HS-27A (cell line): ENCODE measurements at regions not wholly inside any gene's neighbourhood (a gene's known extent, or its start where the extent isn't known, plus 50 kb on each side); places are given as distances from the start of the nearest gene placed in this dataset.

Experiments used
- DNase-seq: peaks from one replicate; pipeline ENCODE4 v3.0.0-alpha.2; 2012; ENCODE audit warnings: low read depth, missing footprints

DNA sequence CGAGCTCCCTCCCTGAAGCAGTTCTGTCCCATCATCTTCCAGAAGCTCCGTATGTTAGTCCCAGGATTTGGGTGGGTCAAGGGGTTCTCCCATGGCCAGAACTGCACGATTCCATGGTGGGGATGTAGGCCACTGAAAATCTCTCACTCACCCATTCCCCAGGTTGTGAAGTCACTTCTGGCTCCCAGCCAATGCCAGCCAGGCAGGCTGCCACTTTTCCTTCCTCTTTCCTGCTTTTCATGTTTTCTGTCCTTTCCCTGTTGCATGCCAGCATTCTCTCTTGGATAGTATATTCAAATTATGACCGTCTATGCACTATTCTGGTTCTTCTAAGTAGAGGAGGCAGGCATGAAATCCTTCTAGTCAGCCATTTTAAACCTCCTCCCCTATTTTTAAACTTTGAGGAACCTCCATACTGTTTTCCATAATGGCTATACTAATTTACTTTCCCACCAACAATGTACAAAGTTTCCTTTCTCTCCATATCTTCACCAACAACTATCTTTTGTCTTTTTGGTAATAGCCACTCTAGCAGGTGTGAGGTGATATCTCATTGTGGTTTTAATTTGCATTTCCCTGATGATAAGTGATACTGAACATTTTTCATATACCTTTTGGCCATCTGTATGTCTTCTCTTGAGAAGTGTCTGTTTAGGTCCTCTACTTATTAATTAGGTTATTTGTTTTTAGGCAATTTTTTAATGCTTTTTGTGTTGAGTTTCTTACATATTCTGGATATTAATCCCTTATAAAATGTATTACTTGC, 182.1 kb upstream of the TET2 start:
- DNase-seq = no peak

DNA sequence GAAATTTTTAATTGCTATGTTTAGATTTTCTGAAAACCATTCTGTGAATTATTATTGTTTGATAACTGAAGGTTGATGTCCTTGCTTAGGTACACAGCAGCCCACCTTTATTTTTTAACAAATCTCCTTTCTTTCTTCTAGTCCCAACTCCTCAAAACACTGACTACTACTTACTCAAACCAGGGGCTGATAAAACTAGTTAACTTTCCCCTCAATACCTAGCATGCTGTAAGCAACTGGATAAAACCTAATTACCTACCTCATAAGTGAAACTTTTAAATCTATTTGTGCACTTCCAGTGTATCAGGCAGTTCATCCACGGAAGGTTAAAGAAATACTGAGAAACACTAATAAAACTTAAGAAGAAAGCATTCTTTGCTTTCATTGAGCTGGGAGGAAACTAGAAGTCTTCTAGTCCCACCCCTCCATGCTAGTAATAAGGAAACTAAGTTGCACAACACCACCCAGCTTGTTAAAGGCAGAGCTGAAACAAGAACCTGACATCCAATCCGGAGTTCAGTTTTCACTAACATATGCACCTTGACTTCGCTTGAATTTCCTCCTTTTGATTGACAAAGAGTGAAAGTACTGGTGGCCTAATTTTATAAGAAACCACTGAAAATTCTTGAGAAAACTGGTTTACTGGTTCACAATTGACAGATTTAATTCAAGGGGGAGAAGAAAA, 180.2 kb upstream of the TET2 start:
- no peak for DNase-seq

DNA sequence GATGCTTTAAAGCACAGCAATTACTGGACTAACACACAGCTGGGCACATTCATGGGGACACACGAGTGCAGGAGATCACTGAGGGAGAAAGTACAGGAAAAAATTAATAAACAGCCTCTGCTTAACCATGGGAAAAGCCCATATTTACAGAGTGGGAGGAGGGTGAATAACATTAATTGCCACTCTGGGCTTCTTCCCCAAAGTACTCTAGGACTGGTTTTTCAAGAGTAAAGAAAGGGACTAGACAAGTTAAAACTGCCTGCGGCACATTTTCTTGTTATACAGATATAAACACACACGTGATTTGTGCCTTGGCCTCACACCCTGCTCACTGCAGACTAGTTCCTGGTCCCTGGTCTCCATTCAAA, 179.7 kb upstream of the TET2 start:
- DNase-seq = no peak

DNA sequence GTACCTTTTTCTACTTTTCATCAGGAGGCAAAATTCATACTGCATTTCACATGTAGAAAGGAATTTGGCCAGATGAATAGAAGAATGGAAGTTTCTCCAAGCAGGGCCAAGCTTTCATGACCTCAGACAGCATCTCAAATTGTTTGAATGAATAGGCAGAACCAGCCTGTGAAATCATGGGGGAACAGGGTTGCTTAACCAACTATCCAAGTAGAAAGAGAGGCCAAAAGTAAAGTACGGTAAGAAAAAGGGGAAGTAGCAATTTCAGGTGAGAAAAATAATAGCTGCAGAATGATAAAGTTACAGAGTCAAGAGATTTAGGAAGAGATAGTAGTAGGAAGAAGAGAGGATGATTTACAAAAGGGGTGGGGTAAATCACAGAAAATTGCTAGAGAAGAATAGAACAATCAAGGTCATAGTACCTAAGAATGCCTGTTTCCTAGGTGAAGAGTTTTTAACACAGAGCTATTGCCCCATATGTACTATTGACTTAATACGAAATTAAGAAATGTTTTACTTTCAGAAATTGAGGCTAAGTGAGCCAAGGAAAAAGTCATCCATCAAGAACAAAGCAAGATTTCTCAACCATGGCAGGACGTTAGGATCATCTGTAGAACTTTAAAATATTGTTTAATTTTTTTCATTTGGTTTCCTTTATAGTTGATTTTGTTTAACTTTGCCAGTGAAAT, 177.1 kb upstream of the TET2 start:
- DNase-seq = no peak

DNA sequence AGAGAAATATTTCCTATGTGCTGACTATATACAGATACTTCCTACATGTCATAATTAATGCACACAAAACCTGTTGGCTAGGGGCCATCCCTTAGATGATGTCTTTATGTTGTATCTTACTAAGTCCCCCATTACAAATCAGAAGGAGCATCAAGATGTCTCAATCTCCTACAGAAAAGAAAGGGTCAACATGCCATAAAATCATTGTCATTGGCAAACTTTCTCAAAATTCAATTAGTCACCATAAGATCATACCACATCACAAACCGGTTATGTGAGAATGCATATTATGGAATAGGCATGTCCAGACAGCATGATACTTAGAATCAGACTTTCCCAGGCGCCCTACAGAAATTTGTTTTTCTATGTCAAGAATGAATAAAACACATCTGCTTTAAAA, 175.2 kb upstream of the TET2 start:
- no peak for DNase-seq

DNA sequence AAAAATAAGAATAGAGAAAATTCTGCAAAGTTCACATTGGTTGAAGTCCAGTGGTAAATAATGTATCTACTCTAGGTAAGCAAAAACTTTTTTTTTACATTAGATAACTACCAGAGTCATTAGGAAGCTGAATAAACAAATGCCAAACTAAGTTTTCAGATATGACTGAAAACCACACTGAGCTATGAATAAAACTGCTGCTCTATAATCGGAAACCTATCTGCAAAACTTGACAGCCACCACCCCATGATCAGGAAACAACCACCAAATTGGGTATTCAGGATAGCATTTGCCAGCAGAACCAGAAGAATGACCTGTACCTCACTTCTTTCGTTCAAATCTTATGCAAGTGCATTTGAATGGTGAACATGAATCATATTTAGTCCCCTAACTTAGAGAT, 173.0 kb upstream of the TET2 start:
- DNase-seq = no peak

DNA sequence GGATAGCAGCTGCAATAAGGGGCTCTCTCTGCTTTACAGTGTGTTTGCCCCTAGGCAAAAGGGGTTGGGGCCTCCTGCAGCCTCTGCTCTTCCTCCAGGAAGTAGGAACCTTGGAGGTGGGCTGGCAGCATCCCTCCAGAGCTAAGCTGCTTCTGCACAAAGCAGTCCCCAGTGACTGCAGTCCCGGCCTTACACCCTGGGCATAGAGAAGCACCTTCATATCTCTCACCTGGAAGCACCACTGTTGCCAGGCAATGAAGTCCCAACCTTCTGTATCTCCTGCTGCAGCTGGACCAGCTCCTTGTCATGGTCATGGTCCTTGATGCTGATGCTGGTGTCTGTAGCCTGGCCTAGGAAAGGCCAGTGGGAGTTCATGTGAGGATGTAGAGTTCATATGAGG, 171.1 kb upstream of the TET2 start:
- DNase-seq = no peak

DNA sequence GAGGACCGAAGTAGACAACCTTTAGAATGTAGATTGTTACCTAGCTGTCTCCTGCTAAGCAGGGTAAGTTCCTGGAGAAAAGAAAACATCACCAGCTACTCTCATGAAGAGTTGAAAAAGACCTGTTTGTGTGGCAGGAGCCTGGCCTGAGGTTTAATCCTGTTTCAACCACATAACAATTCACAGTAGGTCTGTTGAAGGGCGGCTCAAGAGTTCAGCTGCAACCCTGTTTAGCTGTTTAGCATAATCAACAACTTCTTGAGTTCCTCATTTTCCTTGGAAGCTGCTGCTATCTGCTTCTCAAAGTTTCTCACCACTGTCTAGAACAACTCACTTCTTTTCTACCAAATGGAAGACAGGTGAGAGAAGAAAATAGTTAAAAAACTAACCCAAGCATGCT, 170.4 kb upstream of the TET2 start:
- DNase-seq = no peak

DNA sequence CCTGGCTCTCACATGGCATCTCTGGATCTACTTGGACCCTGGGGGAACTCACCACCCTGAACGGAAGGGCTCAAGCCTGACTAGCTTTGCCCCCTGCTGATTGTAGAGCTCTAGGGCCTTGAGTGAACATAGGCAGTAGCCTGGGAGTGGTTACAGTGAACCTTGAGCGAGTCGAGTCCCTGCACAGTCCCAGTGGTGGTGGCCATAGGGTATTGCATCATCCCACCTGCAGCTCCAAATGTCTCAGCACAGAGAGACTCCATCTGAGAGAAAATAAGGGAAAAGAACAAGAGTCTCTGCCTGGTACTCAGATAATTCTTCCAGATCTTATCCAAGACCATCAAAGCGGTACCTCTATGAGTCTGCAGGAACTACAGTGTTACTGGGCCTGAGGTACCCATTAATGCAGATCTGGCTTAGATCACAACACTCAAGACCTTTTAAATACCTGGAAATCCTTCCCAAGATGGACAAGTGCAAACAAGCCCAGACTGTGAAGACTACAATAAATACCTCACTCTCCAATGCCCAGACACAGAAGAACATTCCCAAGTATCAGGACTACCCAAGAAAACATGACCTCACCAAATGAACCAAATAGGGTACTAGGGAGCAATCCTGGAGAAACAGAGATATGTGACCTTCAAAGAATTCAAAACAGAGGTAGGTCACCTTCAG, 167.5 kb upstream of the TET2 start:
- DNase-seq = no peak

DNA sequence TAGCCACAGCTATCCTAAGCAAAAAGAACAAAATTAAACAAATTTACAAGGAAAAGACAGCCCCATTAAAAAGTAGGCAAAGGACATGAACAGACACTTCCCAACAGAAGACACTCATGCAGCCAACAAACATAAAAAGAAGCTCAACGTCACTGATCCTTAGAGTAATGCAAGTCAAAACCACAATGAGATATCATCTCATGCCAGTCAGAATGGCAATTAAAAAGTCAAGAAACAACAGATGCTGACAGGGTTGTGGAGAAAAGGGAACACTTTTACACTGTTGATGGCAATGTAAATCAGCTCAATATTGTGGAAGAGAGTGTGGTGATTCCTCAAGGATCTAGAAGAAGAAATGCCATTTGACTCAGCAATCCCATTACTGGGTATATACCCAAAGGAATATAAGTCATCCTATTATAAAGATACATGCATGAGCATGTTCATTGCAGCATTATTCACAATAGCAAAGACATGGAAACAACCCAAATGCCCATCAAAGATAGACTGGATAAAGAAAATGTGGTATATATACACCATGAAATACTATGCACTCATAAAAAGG, 163.0 kb upstream of the TET2 start:
- no peak for DNase-seq

DNA sequence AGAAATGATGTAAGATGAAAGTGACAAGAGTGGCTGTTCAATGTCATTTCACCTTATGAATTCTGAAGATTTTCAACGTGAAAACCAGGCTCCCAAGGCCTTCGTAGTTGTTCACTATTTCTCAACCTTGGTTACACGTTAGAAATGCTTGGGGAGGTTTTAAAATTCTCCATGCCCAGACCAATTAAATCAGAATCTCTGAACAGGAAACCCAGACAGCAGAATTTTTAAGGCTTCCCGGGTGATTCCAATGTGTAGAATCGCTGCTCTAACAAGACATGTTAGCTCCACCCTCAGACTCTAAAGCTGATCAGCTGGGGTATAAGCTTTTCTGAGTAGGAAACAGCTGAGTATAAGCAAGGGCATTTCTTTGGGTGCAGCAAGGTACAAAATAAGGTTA, 160.4 kb upstream of the TET2 start:
- DNase-seq = no peak

DNA sequence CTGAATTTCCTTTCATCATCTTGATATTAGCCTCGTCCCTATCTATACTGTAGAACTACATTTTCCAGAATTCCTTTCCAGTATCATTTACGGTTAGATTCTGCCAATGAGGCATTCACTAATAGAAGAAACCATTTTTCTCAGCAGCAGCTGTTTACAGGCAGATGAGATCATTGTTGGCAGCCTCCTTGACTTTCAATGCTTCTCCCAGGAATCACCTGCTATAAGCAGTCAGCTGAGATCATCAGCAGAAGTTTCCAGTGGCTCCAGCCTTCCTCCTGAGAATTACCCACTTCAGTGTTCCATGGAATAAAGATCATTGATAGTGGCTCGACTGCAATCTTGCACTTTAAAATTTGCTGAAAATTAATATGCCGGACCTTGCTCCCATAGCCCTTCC, 157.3 kb upstream of the TET2 start:
- no peak for DNase-seq

DNA sequence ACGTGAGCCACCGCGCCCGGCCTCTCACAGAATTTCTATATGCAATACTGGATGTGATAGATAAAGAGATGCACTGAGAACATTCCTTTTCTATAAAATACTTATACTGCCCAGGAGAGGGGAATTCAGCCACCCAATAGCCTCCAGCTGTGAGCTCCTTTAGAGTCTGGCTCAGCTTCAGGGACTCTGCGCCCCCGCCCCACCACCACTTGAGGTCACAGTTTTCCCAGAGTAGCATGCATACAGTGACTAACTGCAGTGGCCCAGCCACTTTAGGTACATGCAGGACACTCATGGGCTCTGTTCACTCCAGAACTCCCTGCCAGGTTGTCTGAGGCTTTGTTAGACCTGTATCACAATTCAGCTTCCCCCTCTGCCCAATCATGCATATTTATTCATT, 144.4 kb upstream of the TET2 start:
- no peak for DNase-seq

DNA sequence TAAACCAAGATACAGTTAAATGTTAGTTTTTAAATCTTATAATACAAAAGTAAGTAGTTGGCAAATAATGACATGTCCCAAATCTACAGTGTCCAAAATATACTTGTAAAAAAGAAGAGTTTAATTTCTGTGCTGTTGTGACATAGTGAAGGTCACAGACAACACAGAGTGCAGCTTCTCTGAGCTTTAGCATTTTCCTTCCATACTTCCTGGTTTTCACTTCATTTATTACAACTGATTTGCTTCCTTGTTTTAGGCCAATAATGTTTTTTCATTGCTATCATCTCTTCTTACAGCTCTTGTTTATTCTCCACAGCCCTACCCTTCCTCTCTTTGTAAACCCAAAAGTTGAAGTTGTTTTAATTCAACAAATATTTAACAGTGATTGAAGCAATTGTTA, 132.4 kb upstream of the TET2 start:
- DNase-seq = no peak

DNA sequence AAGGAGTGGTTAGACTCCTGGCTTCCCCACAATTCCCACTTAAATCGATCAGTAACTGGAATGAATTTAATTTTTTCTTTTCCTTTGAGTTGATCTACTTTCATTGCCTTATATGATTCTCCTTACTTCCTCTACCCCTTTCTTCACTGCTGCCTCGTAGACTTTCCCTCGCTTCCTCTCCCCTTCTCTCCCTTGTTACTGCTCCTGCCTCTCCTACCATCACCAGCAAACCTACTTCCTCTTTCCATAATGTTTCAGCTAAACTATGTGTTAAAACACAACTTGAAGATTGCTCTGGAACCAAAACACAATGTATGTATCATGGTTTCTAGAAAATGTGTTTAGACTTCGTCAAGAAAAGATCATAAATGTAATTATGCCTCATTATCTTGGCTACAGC, 132.0 kb upstream of the TET2 start:
- DNase-seq = no peak

DNA sequence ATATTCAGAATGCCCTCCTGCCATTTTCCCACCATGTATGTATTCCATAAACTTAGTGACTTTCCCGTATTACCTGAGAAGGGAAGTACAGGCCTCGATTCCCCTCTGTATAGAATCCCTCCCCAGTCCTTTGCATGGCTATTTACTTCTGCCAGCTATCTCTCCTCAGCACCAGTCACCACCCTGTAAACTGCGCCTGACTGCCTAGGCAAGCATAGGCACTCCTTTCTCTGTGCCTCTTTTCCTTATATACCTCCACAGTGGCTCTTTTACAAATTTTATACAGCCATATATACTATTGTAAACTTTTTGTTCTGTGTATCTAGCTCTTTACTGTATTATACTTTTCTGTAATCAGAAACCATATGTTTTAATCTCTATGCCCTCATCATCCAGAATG, 130.9 kb upstream of the TET2 start:
- DNase-seq = no peak

DNA sequence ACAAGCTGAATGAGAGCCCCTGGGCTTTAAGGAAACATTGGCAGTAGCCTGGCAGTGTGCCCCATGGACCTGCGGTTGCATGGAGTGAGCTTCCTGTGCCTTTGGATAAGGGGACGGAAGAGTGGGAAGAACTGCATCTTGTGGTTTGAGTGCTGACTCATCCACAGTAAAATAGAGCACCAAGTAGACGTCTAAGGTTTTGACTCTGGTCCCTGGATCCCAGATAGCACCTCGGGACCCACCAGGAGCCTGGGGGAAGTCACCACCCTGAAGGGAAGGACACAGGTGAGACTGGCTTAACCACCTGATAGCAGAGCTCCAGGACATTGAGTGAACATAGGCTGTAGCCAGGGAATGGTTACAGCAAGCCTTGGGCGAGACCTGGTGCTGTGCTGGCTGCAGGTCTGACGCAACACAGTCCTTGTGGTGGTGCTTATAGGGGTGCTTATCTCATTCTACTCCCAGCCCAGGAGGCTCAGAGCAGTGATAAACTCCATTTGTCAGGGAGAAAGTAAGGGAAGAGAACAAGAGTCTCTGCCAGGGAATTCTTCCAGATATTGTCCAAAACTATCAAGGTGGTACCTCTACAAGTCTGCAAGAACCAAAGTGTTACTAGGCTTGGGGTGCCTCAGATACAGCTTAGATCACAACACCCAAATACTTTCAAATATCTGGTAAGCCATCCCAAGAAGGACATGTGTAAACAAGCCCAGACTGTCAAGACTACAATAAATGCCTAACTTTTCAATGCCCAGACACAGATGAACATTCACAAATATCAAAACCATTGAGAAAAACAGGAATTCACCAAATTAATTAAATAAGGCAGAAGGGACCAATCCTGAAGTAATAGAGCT, 123.6 kb upstream of the TET2 start:
- DNase-seq = peak; percentile 49

DNA sequence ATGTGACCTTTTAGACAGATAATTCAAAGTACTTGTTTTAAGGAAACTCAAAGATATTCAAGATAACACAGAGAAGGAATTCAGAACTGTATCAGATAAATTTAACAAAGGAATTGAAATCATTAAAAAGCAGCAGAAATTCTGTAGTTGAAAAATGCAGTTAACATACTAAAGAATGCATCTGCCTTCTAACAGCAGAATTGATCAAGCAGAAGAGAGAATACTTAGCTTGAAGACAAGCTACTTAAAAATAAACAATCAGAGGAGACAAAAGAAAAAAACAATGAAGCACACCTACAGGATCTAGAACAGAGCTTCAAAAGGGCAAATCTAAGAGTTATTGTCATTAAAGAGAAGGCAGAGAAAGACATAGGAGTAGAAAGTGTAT, 123.0 kb upstream of the TET2 start:
- no peak for DNase-seq

DNA sequence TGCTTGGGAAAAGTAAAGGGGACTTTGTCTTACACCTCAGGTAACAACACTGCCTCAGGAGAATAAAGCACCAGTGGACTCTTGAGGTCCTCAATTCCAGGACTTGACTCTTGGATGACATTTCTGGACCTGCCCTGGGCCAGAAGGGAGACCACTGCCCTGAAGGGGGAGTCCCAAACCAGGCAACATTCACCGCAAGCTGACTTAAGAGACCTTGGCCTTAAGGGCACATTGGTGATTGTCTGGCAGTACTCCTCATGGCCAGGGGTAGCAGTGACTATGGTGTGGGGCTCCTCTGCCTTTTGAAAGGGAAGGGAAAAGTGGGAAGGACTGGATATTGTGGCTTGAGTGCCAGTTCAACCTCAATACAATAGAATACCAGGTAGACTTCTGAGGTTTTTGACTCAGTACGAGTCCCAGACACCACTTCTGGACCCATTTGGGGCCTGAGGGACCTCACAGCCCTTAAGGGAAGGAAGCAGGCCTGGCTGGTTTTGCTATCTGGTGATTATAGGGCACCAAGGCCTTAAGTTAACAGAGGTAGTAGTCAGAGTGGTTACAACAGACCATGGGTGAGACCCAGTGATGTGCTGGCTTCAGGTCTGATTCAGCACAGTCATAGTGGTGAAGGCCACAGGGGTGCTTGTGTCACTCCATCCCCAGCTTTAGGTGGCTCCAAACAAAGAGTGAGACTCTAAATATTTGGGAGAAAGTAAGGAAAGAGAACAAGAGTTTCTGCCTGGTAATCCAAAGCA, 121.2 kb upstream of the TET2 start:
- no peak for DNase-seq

DNA sequence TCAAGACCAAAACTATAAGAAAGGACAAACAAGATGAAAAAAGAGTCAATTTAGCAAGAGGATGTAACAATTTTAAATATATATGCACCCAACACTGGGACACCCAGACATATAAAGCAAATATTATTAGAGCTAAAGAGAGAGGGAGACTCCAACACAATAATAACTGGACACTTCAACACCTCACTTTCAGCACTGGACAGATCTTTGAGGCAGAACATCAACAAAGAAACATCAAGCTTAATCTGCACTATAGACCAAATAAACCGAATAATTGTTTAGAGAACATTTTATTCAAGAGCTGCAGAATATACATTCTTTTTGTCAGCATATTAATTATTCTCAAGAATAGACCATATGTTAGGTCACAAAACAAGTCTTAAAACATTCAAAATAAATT, 109.7 kb upstream of the TET2 start:
- DNase-seq = no peak

DNA sequence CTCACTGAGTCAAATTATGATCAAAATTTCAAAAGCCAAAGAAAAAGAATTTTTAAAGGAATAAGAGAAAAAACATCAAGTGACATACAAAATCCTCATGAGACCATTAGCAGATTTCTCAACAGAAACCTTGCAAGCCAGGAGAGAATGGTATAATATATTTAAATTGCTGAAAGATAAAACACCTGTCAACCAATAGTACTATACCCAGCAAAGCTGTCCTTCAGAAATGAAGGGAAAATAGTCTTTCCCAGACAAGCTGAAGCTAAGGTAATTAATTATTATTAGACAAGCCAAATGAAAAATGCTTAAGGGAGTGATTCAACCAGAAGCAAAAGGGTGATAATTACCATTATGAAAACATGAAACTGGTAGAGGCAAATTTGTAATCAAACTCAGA, 104.2 kb upstream of the TET2 start:
- DNase-seq = no peak
